Left colon (tissue), 2 donors: ENCODE measurements at regions not wholly inside any gene's neighbourhood (a gene's known extent, or its start where the extent isn't known, plus 50 kb on each side); places are given as distances from the start of the nearest gene placed in this dataset.

Experiments used
- ATAC-seq: fragments of 200-7000 bp; cut with Tn5 transposase; one replicate; pipeline ENCODE4 v1.9.1; 2020; ENCODE audit warnings: mild to moderate bottlenecking, moderate library complexity
- DNase-seq, 2 donors: peaks; one replicate each; pipeline ENCODE4 v3.0.0-alpha.2; 2020
- intact Hi-C, 2 donors: fragments of 100-400 bp; cut with DNase I in 1 of 2; cut with micrococcal nuclease in 1 of 2; formaldehyde crosslinking; loops; one replicate each; pipeline versions ENCODE4 v1.11.2 to v1.14.0; 2022; cut with DNase I, micrococcal nuclease
- donor health status: DM: no; HTN: no; CAD: no.
- donor health status: DM: yes; HTN: yes; CAD: no.

- no peak for DNase-seq
- no peak for ATAC-seq
These were observed 175.7 kb downstream of the URI1 start for GRCh38 chr19:30117636-30118145.

GRCh38 chr19:30118221-30118620 is 176.2 kb downstream of the URI1 start:
- ATAC-seq (no peak), DNase-seq (no peak)
- intact Hi-C loops: no loop called here

More at GRCh38 chr19:30117636-30118145, 175.7 kb downstream of the URI1 start:
- intact Hi-C loops: no loop called here

- intact Hi-C loops: no loop called here
- DNase-seq (no peak), ATAC-seq (no peak)
These were observed 176.7 kb downstream of the URI1 start for GRCh38 chr19:30118760-30119159.

- ATAC-seq: no peak
- no peak for DNase-seq
- intact Hi-C loops: no loop called here
These were observed 177.3 kb downstream of the URI1 start for GRCh38 chr19:30119180-30119908.

GRCh38 chr19:30120860-30121484 is 178.9 kb downstream of the URI1 start:
- intact Hi-C loops: no loop called here
- DNase-seq (no peak), ATAC-seq (no peak)

GRCh38 chr19:30122431-30122830 is 180.4 kb downstream of the URI1 start:
- DNase-seq (no peak), ATAC-seq (no peak)
- intact Hi-C loops: no loop called here

- DNase-seq: no peak
- ATAC-seq: no peak
- intact Hi-C loops: no loop called here
These were observed 181.1 kb downstream of the URI1 start for GRCh38 chr19:30123119-30123518.

- intact Hi-C loops: no loop called here
- no peak for ATAC-seq
- DNase-seq: no peak
These were observed 181.6 kb downstream of the URI1 start for GRCh38 chr19:30123611-30124010.

GRCh38 chr19:30128211-30128610 is 186.2 kb downstream of the URI1 start:
- ATAC-seq (no peak), DNase-seq (no peak)
- intact Hi-C loops: no loop called here

GRCh38 chr19:30130356-30131122 is 188.5 kb downstream of the URI1 start:
- ATAC-seq (no peak), DNase-seq (no peak)
- intact Hi-C loops: no loop called here

GRCh38 chr19:30131246-30131645 is 189.2 kb downstream of the URI1 start:
- no peak for ATAC-seq
- intact Hi-C loops: no loop called here
- DNase-seq: no peak

- intact Hi-C loops: no loop called here
- ATAC-seq (no peak), DNase-seq (no peak)
These were observed 189.8 kb downstream of the URI1 start for GRCh38 chr19:30131722-30132291.

GRCh38 chr19:30132343-30133075 is 190.5 kb downstream of the URI1 start:
- DNase-seq (no peak), ATAC-seq (no peak)
- intact Hi-C loops: no loop called here

- ATAC-seq: no peak
These were observed 191.8 kb downstream of the URI1 start for GRCh38 chr19:30133803-30134202.

GRCh38 chr19:30135093-30135757 is 193.2 kb downstream of the URI1 start:
- intact Hi-C loops: no loop called here

More at GRCh38 chr19:30133803-30134202, 191.8 kb downstream of the URI1 start:
- intact Hi-C loops: no loop called here
- DNase-seq: no peak

GRCh38 chr19:30135797-30136196 is 193.8 kb downstream of the URI1 start:
- intact Hi-C loops: no loop called here
- no peak for ATAC-seq
- DNase-seq: no peak

More at GRCh38 chr19:30135093-30135757, 193.2 kb downstream of the URI1 start:
- ATAC-seq: no peak
- DNase-seq: no peak

GRCh38 chr19:30136611-30137195 is 194.7 kb downstream of the URI1 start:
- ATAC-seq (no peak), DNase-seq (no peak)
- intact Hi-C loops: no loop called here

GRCh38 chr19:30137747-30138146 is 195.7 kb downstream of the URI1 start:
- ATAC-seq (no peak), DNase-seq (no peak)
- intact Hi-C loops: no loop called here
